ENCODE measurements at regions not wholly inside any gene's neighbourhood (a gene's known extent, or its start where the extent isn't known, plus 50 kb on each side); places are given as distances from the start of the nearest gene placed in this dataset.

DNA sequence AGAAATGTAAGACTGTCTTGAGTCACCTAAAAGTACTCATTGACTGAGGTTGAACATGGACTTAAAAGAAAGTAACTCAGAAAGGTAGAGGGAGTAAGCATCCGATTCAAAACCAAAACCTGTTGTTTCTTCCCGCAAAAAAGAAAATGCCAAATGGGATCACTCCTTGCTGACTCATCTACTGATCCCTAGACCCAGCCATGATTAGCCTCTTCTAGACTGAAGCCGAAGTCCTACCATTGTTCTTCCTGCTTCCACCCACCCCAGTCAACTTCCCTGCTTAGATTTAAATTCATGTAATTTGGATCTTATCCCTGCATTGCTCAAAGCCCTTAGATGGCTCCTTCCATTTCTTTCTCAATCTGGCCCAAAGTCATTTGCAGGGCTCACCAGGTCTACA, 760.5 kb upstream of the SOX9 start:
- H3K36me3 ChIP-seq: no peaks in the 10 kb centered on the region
- 88% methylated on average over 3 of the region's 3 CpGs for WGBS, 2 donors
- no peak overlapping the region for H3K27ac ChIP-seq
- ATAC-seq: no peak
- peaks cover 0 to 3% (median 0%) of the 10 kb centered on the region in 7 donors for H3K27me3 ChIP-seq
- no peak overlapping the region for H3K4me3 ChIP-seq
- peaks cover 0 to 21% (median 0%) of the 10 kb centered on the region in 11 donors for H3K9me3 ChIP-seq
- TF ChIP-seq, protein P1, sequence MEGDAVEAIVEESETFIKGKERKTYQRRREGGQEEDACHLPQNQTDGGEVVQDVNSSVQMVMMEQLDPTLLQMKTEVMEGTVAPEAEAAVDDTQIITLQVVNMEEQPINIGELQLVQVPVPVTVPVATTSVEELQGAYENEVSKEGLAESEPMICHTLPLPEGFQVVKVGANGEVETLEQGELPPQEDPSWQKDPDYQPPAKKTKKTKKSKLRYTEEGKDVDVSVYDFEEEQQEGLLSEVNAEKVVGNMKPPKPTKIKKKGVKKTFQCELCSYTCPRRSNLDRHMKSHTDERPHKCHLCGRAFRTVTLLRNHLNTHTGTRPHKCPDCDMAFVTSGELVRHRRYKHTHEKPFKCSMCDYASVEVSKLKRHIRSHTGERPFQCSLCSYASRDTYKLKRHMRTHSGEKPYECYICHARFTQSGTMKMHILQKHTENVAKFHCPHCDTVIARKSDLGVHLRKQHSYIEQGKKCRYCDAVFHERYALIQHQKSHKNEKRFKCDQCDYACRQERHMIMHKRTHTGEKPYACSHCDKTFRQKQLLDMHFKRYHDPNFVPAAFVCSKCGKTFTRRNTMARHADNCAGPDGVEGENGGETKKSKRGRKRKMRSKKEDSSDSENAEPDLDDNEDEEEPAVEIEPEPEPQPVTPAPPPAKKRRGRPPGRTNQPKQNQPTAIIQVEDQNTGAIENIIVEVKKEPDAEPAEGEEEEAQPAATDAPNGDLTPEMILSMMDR (IDR thresholded peaks at IDR 0.05): no peak
- H3K4me1 ChIP-seq: no peaks in the 10 kb centered on the region
- intact Hi-C loops (cut with DNase I): no loop called here
- no peak for DNase-seq

DNA sequence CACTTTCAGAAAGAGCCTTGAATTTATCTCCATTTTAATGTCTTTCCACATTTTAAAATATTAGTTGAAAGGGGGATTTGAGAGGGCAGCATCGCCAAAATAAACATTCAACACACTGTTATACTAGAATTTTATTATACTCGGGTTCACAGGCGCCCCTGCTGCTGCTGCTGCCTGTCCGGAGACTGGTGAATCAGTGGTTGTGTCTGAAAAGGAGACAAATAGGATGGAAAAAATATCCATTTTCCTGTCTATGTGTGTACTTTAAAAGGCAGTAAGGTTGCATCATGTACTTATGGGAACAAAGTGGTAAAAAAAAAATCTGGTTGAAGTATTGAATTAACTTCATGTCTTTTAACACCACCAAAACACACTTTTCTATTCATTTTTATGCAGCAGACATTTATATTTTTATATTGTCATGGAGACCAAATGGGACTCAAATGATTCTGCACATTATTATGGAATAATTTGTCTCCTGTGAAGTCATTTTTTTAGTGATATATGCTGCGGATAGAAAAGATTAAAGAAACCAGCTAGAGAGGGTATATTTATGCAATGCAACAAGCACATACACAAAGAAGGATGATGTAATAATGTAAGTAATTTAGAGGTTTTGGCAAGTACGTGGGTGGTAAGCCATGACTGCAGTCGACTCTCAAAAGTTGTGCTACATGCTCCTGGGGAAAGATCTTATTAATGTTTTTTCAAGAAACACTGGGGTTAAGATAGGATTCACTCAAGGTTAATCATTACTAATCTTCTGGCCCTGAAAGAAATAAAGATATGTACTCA, 759.0 kb upstream of the SOX9 start:
- Histone ChIP-seq H3K4me1 (no peaks in the 10 kb centered on the region), H3K27ac (no peak overlapping the region), H3K36me3 (no peaks in the 10 kb centered on the region), H3K27me3 (peaks cover 0 to 3% (median 0%) of the 10 kb centered on the region in 7 donors), H3K9me3 (peaks cover 0 to 21% (median 0%) of the 10 kb centered on the region in 11 donors), H3K4me3 (no peak overlapping the region)
- no peak for DNase-seq
- 66 to 70% methylated on average over 7 of the region's 7 CpGs for WGBS, 2 donors
- no peak for ATAC-seq
- intact Hi-C loops (cut with DNase I): no loop called here
- TF ChIP-seq, protein P1 (IDR thresholded peaks at IDR 0.05): no peak

DNA sequence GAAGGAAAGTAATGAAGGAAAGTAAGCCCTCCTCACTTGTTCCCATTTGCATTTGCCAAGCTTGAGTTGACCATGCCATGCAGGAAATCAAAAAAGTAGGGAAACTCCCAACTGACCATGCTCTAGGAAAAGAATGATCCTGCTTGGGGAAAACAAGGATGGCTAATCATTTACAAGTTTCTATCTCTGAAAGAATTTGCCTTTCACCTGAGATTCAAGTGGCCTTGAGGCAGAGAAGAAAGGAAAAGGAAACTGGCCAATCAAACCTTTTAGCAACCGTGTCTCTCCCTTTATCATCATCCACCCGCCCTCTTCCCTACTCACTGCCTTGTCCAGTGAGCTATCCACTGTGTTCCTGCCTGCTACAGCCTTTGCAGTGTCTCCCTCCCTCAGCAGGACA, 757.2 kb upstream of the SOX9 start:
- H3K27ac ChIP-seq: no peak overlapping the region
- intact Hi-C loops (cut with DNase I): no loop called here
- no peak overlapping the region for H3K4me3 ChIP-seq
- TF ChIP-seq, protein P1 (IDR thresholded peaks at IDR 0.05): no peak
- 37 to 61% methylated on average over 2 of the region's 2 CpGs for WGBS, 2 donors
- peaks cover 0 to 12% (median 0%) of the 10 kb centered on the region in 11 donors for H3K9me3 ChIP-seq
- no peak for ATAC-seq
- no peak for DNase-seq
- no peaks in the 10 kb centered on the region for H3K4me1 ChIP-seq
- H3K27me3 ChIP-seq: peaks cover 0 to 3% (median 0%) of the 10 kb centered on the region in 7 donors
- no peaks in the 10 kb centered on the region for H3K36me3 ChIP-seq

DNA sequence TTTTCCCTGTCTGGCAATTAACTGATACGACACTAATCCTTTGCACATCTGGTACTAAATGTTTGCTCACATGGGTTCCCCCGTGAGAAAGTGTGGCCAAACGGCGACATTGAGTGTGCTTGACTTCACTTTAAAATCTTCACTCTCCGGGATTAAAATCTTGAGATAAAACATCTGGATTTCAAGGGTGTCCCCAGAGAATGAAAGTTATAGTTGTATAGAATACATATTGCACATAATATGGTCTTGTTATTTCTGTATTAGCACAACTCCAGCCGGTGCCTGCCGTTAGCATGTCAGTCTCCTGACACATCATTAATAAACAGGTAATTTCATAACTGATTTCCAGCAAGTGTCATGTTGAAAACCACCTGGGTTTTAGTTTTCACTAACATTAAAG, 749.0 kb upstream of the SOX9 start:
- TF ChIP-seq, protein P1 (IDR thresholded peaks at IDR 0.05): no peak
- intact Hi-C loops (cut with DNase I): no loop called here

More for the DNA sequence above, 749.0 kb upstream of the SOX9 start:
- peaks cover 0 to 4% (median 0%) of the 10 kb centered on the region in 11 donors for H3K9me3 ChIP-seq
- H3K27ac ChIP-seq: no peak overlapping the region
- DNase-seq: no peak
- WGBS, 2 donors: 68 to 76% methylated on average over 7 of the region's 7 CpGs
- H3K27me3 ChIP-seq: no peaks in the 10 kb centered on the region
- no peak overlapping the region for H3K4me3 ChIP-seq
- no peak for ATAC-seq
- no peaks in the 10 kb centered on the region for H3K36me3 ChIP-seq
- H3K4me1 ChIP-seq: no peaks in the 10 kb centered on the region
